ENCODE measurements at regions not wholly inside any gene's neighbourhood (a gene's known extent, or its start where the extent isn't known, plus 50 kb on each side); places are given as distances from the start of the nearest gene placed in this dataset.

DNA sequence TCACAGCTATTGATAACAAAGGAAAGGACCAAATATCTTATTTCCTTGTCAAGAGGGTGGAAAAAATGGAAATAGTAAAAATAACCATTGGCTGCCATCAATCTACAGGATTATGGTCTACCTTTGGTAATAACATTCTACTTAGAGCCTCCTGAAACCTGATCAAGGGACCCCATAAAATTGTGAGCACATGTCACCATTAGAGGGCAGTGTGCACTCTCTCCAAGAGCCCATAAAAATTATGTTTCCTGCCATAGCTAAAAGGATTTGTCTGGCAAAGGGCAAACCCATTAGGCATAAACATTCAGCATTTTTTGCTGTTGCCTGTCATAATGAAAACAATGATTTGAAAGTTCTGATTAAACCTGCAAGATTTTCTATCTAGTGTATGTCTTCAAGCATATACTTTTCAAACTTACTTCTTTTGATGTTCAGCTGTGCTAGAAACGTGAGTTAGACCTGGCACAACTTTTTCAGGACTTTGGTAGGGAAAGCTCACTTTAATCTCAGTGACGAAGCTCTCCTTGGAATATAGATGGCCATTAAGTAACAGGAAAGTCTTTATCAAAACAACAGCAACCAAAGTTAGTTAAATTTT is 120.7 kb upstream of the ZFP64 start:
- TF ChIP-seq, protein P1, sequence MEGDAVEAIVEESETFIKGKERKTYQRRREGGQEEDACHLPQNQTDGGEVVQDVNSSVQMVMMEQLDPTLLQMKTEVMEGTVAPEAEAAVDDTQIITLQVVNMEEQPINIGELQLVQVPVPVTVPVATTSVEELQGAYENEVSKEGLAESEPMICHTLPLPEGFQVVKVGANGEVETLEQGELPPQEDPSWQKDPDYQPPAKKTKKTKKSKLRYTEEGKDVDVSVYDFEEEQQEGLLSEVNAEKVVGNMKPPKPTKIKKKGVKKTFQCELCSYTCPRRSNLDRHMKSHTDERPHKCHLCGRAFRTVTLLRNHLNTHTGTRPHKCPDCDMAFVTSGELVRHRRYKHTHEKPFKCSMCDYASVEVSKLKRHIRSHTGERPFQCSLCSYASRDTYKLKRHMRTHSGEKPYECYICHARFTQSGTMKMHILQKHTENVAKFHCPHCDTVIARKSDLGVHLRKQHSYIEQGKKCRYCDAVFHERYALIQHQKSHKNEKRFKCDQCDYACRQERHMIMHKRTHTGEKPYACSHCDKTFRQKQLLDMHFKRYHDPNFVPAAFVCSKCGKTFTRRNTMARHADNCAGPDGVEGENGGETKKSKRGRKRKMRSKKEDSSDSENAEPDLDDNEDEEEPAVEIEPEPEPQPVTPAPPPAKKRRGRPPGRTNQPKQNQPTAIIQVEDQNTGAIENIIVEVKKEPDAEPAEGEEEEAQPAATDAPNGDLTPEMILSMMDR (IDR thresholded peaks at IDR 0.05; ENCODE audit: low read length, missing control alignments): peak; percentile 85
- H3K4me3 ChIP-seq (replicated peaks; ENCODE audit: low read depth, low read length): no peak overlapping the region
- peak; percentile 78 for DNase-seq (ENCODE audit: low read depth)

DNA sequence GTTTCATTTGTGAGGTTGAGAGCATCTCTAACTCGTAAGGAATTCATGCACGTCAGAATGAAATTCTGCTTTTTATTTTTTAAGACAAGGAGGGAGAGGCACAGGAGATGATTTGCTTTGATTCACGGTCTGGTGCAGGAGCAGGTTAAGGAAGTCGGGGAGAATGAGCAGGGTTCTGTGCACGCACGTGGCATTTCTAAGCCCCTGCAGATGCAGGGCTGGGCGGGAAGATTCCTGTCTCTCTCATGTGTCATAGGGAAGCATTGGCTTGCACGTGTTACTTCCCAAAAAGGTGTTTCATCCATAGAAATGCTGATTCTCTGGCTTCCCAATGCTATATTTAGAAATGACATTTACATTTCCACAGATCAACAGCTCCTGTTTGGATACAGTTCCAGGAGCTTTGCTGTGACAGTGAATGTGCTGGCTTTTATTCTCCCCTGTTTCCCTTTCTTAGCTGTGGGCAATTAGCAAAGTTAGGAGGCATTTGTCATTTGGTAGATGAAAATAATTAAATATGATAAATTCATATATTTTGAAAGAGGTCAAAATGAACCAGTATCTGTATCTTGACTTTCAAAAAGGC is 119.7 kb upstream of the ZFP64 start:
- H3K4me3 ChIP-seq (replicated peaks; ENCODE audit: low read depth, low read length): no peak overlapping the region
- no peak for DNase-seq (ENCODE audit: low read depth)
- TF ChIP-seq, protein P1 (IDR thresholded peaks at IDR 0.05; ENCODE audit: low read length, missing control alignments): no peak

GRCh38 chr20:52309181-52309580 is 117.6 kb upstream of the ZFP64 start:
- DNase-seq (ENCODE audit: low read depth): no peak
- TF ChIP-seq, protein P1 (IDR thresholded peaks at IDR 0.05; ENCODE audit: low read length, missing control alignments): no peak
- H3K4me3 ChIP-seq (replicated peaks; ENCODE audit: low read depth, low read length): no peak overlapping the region

DNA sequence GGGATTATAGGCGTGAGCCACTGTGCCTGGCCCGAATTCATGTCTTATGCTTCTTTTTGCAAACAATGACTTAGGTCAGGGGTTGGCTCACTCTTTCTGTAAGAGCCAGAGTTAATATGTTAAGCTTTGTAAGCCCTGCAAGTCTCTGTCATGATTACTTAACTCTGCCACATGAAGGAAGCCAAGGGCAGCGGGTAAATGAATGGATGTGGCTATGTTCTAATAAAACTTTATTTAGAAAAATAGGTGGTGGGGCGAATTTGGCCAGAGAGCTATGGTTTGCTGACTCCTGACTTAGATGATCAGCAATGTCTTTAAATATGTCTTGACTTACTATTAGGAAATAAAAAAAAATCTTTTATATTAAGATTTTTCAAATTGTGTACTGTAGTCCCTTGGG is 114.9 kb upstream of the ZFP64 start:
- TF ChIP-seq, protein P1 (IDR thresholded peaks at IDR 0.05; ENCODE audit: low read length, missing control alignments): no peak
- no peak for DNase-seq (ENCODE audit: low read depth)
- H3K4me3 ChIP-seq (replicated peaks; ENCODE audit: low read depth, low read length): no peak overlapping the region

- no peak for DNase-seq (ENCODE audit: low read depth)
- TF ChIP-seq, protein P1 (IDR thresholded peaks at IDR 0.05; ENCODE audit: low read length, missing control alignments): no peak
- no peak overlapping the region for H3K4me3 ChIP-seq (replicated peaks; ENCODE audit: low read depth, low read length)
Measured at GRCh38 chr20:52305858-52306257, 114.3 kb upstream of the ZFP64 start.

DNA sequence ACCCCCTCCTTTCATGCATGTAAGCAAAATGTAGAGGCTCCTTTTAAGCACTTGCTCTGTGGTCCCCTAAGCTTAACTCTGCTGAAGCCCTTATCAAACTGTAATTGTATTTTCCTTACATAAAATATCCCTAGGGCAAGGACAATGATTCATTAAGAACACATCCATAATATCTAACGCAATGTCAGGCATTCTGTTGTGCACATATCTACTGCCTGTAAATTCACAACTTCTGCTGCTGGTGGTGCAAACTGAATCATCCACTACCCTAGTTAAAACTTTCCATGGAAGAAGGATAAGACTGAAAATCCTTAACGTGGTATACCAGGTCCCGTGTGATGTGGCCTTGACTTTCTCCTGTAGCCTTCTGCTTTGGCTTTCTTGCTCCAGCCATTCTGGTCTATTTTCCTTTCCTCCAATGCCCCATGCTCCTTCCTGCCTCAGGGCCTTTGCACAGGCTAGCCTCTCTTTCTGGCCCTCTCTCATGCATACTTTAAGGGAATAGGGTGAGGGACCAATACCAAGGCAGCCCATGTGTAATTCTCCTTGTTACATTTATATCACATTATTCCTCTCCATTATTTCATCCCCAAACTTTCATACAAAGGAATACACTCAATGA is 113.6 kb upstream of the ZFP64 start:
- no peak for DNase-seq (ENCODE audit: low read depth)
- TF ChIP-seq, protein P1 (IDR thresholded peaks at IDR 0.05; ENCODE audit: low read length, missing control alignments): no peak
- H3K4me3 ChIP-seq (replicated peaks; ENCODE audit: low read depth, low read length): no peak overlapping the region
